ENCODE measurements at regions not wholly inside any gene's neighbourhood (a gene's known extent, or its start where the extent isn't known, plus 50 kb on each side); places are given as distances from the start of the nearest gene placed in this dataset.

DNA sequence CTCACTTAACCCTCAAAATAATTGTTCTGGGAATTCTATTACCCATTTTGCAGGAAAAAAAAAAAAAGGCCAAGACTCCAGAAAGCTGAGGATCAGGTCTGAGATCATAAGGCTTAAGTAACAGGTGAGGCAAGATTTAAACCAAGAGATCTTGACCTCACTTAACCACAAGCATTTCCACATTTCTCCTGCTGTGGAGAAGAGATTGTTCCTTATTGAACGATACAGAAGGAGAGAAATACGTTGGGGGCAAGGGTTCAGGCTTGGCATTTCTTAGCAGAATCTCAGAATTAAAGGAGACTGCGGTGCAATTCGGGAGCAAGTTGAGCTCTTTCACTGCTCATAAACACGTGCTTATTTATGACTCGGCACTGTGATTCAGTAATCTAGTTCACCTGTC is 885.3 kb upstream of the TMEM132C start:
- TF ChIP-seq POLR2A (IDR thresholded peaks at IDR 0.05) (no peak), EP300 (IDR thresholded peaks at IDR 0.05) (no peak)

All from stomach (tissue), 4 donors.